ENCODE measurements at regions not wholly inside any gene's neighbourhood (a gene's known extent, or its start where the extent isn't known, plus 50 kb on each side); places are given as distances from the start of the nearest gene placed in this dataset.
A peak's percentile ranks its signal among the peaks of the same experiment; 100 is the strongest.

- Histone ChIP-seq H3K27ac (ENCODE audit: low read depth, low read length) (no peak overlapping the region), H2AFZ (ENCODE audit: low read length) (no peak overlapping the region), H3K56ac (replicated peaks; ENCODE audit: insufficient read length, low read depth, low read length) (no peak overlapping the region), H3K79me2 (ENCODE audit: control insufficient read depth in 1 of 2, insufficient read depth in 2 of 2, low read length in 2 of 2) (no peaks in the 10 kb centered on the region), H3K9ac (replicated peaks in 1 of 4; ENCODE audit: extremely low read depth in 1 of 4, low read depth in 3 of 4, low read length in 3 of 4) (no peak overlapping the region), H2AK5ac (ENCODE audit: low read depth, low read length) (no peak overlapping the region), H4K91ac (replicated peaks; ENCODE audit: insufficient read length, low read length) (no peak overlapping the region), H4K20me1 (replicated peaks in 1 of 2; ENCODE audit: control insufficient read depth in 1 of 2, insufficient read depth in 2 of 2, low read length in 2 of 2) (no peaks in the 10 kb centered on the region), H3K4me3 (ENCODE audit: extremely low read depth in 1 of 4, insufficient read depth in 2 of 4, low read depth in 3 of 4, low read length in 4 of 4) (no peak overlapping the region), H2BK15ac (ENCODE audit: low read length) (no peak overlapping the region), H2BK12ac (ENCODE audit: low read depth, low read length) (no peak overlapping the region), H2BK20ac (ENCODE audit: low read length) (no peak overlapping the region), H2BK120ac (replicated peaks; ENCODE audit: low read depth, low read length) (no peak overlapping the region), H3K18ac (ENCODE audit: extremely low read depth, low read length) (0 out of 2 replicates have a peak overlapping the region, but pooled peaks have one; percentile 43), H3K14ac (ENCODE audit: insufficient read length) (no peak overlapping the region), H3K23ac (ENCODE audit: insufficient read length) (no peak overlapping the region), H3K27me3 (replicated peaks in 1 of 4; ENCODE audit: control insufficient read depth in 3 of 4, extremely low read depth in 1 of 4, insufficient read depth in 3 of 4, low read length in 3 of 4) (no peaks in the 10 kb centered on the region), H3K4me1 (replicated peaks in 1 of 4; ENCODE audit: control insufficient read depth in 3 of 4, insufficient read depth in 4 of 4, low read length in 3 of 4) (peaks cover 3 to 9% (median 4%) of the 10 kb centered on the region in 4 experiments; a peak in 4 of 7 replicates), H4K5ac (ENCODE audit: insufficient read length, low read depth, low read length) (no peak overlapping the region), H3K4ac (replicated peaks; ENCODE audit: insufficient read length, low read depth, low read length) (no peak overlapping the region), H3K9me3 (ENCODE audit: insufficient read depth in 2 of 2, low read depth in 1 of 2, low read length in 1 of 2) (peaks cover 8 to 11% of the 10 kb centered on the region in 2 experiments; a peak in 3 of 4 replicates), H3K36me3 (ENCODE audit: control insufficient read depth in 2 of 4, insufficient read depth in 4 of 4, low read length in 3 of 4) (no peaks in the 10 kb centered on the region; a peak in 2 of 8 replicates), H3K79me1 (ENCODE audit: low read depth, low read length) (no peaks in the 10 kb centered on the region), H2BK5ac (ENCODE audit: low read depth, low read length) (no peak overlapping the region), H3K4me2 (ENCODE audit: insufficient read depth in 1 of 2, low read depth in 2 of 2, low read length in 2 of 2) (no peak overlapping the region), H4K8ac (ENCODE audit: extremely low read depth, insufficient read depth, low read length) (no peak overlapping the region), H3K23me2 (ENCODE audit: low read depth, low read length) (no peaks in the 10 kb centered on the region; the same call in 1 of the 2 replicates)
- ChIA-PET POLR2A (ENCODE audit: partially characterized antibody) (interaction anchor here (0.6 kb wide), 1 partner anchor 32 kb away, joined by 3 read pairs; no protein-coding TSS in a partner anchor), CTCF (ENCODE audit: partially characterized antibody) (interaction anchor here (0.9 kb wide), 1 partner anchor 101 kb away, joined by 3 read pairs; no protein-coding TSS in a partner anchor)
- WGBS, 2 experiments (ENCODE audit: extremely low coverage in 1 of 2, insufficient coverage in 1 of 2, insufficient read length in 1 of 2, insufficient replicate concordance in 2 of 2, low coverage in 1 of 2, low lambda C conversion rate in 2 of 2, missing lambda C conversion rate in 1 of 2), result 75% methylated on average over 8 of the region's 8 CpGs; no CpG with 5 or more reads in 1 of the 2 experiments
- no peak for FAIRE-seq
- DNase-seq (ENCODE audit: low read depth in 1 of 2, low spot score in 2 of 2), result no peak
- TF ChIP-seq PHF8 (conservative IDR thresholded peaks at IDR 0.05; ENCODE audit: low read depth, low read length), result no peak
- TF ChIP-seq EP300 (IDR thresholded peaks at IDR 0.05; ENCODE audit: borderline replicate concordance in 1 of 2, low read depth in 2 of 2, low read length in 2 of 2), result no peak
- TF ChIP-seq SRF (IDR thresholded peaks at IDR 0.05; ENCODE audit: low read depth, low read length), result no peak
- TF ChIP-seq EZH2 (IDR thresholded peaks at IDR 0.05; ENCODE audit: low read depth, low read length, severe bottlenecking), result no peak
- TF ChIP-seq KDM1A (IDR thresholded peaks at IDR 0.05; ENCODE audit: borderline replicate concordance, low read length), result no peak
- TF ChIP-seq GTF2F1 (IDR thresholded peaks at IDR 0.05; ENCODE audit: borderline replicate concordance, low read depth, low read length), result no peak
- TF ChIP-seq RAD21 (IDR thresholded peaks at IDR 0.05 in 1 of 2, conservative IDR thresholded peaks at IDR 0.05 in 1 of 2; ENCODE audit: low read depth in 2 of 2, low read length in 2 of 2), result no peak
- TF ChIP-seq, protein P1, sequence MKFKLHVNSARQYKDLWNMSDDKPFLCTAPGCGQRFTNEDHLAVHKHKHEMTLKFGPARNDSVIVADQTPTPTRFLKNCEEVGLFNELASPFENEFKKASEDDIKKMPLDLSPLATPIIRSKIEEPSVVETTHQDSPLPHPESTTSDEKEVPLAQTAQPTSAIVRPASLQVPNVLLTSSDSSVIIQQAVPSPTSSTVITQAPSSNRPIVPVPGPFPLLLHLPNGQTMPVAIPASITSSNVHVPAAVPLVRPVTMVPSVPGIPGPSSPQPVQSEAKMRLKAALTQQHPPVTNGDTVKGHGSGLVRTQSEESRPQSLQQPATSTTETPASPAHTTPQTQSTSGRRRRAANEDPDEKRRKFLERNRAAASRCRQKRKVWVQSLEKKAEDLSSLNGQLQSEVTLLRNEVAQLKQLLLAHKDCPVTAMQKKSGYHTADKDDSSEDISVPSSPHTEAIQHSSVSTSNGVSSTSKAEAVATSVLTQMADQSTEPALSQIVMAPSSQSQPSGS (IDR thresholded peaks at IDR 0.05; ENCODE audit: low read length), result no peak
- no peak for TF ChIP-seq RBBP5 (IDR thresholded peaks at IDR 0.05; ENCODE audit: borderline replicate concordance, low read depth, low read length)
- TF ChIP-seq POLR2A (IDR thresholded peaks at IDR 0.05; ENCODE audit: control extremely low read depth in 1 of 2, low read depth in 2 of 2, low read length in 2 of 2), result no peak
- no peak for TF ChIP-seq HDAC2 (IDR thresholded peaks at IDR 0.05; ENCODE audit: borderline replicate concordance in 1 of 2, low read depth in 2 of 2, low read length in 2 of 2)
Measured at GRCh38 chr4:159538556-159538955, 435.7 kb downstream of the RAPGEF2 start.

Measured in H1 (cell line).